SH-SY5Y (cell line): ENCODE measurements at regions not wholly inside any gene's neighbourhood (a gene's known extent, or its start where the extent isn't known, plus 50 kb on each side); places are given as distances from the start of the nearest gene placed in this dataset.

ENCODE experiments used
- GATA2 ChIP-seq: IDR thresholded peaks from 2 replicates; pipeline ENCODE4 v1.6.1; 2011; ENCODE audit warnings: mild to moderate bottlenecking, low read depth, low read length
- GATA3 ChIP-seq: IDR thresholded peaks from 2 replicates; pipeline ENCODE4 v1.6.1; 2011; ENCODE audit warnings: low read depth, mild to moderate bottlenecking, low read length, moderate library complexity

- TF ChIP-seq GATA3 (no peak), GATA2 (no peak)
Observed at GRCh38 chr1:106883208-106883607, 173.3 kb upstream of the PRMT6 start.
